ENCODE measurements at regions not wholly inside any gene's neighbourhood (a gene's known extent, or its start where the extent isn't known, plus 50 kb on each side); places are given as distances from the start of the nearest gene placed in this dataset.
"Not testable (repeated sequence)": the region's sequence is repeated elsewhere in the genome, so short reads cannot be mapped to it uniquely, and the experiment has no call there.

- no peaks in the 10 kb centered on the region for H3K4me1 ChIP-seq
- no peak overlapping the region for H3K4me3 ChIP-seq
- TF ChIP-seq, protein P1, sequence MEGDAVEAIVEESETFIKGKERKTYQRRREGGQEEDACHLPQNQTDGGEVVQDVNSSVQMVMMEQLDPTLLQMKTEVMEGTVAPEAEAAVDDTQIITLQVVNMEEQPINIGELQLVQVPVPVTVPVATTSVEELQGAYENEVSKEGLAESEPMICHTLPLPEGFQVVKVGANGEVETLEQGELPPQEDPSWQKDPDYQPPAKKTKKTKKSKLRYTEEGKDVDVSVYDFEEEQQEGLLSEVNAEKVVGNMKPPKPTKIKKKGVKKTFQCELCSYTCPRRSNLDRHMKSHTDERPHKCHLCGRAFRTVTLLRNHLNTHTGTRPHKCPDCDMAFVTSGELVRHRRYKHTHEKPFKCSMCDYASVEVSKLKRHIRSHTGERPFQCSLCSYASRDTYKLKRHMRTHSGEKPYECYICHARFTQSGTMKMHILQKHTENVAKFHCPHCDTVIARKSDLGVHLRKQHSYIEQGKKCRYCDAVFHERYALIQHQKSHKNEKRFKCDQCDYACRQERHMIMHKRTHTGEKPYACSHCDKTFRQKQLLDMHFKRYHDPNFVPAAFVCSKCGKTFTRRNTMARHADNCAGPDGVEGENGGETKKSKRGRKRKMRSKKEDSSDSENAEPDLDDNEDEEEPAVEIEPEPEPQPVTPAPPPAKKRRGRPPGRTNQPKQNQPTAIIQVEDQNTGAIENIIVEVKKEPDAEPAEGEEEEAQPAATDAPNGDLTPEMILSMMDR (IDR thresholded peaks at IDR 0.05), result no peak
- no peaks in the 10 kb centered on the region for H3K27me3 ChIP-seq
- intact Hi-C loops (cut with DNase I), result no loop called here
- peaks cover 0 to 7% (median 0%) of the 10 kb centered on the region in 11 donors for H3K9me3 ChIP-seq
- DNase-seq (no peak), ATAC-seq (no peak)
- H3K27ac ChIP-seq, result no peak overlapping the region
- no peaks in the 10 kb centered on the region for H3K36me3 ChIP-seq
- WGBS, 2 donors, result 79 to 82% methylated on average over 1 of the region's 1 CpG
Measured at GRCh38 chr3:4196506-4197147, 106.5 kb upstream of the SETMAR start.

DNA sequence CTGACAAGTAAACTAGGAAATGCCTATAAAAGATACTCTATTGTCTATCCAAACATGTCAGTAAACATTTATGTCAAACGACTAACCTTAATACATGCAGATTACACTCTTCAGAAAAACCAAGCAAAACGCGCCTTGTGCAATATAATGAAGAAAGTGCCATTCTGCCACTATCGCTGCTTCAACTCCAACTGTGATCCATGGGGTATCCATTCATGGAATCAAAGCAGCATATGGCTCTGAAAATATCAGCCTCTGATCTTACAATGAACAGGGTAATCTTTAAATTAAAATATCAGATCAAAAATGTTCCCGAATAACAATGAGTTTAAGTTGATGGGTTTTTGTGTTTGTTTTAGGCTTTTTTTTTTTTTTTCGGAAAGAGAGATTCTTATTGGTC lies 105.5 kb upstream of the SETMAR start:
- ATAC-seq, result no peak
- TF ChIP-seq, protein P1 (IDR thresholded peaks at IDR 0.05), result no peak
- WGBS, 2 donors, result 90 to 95% methylated on average over 6 of the region's 6 CpGs
- H3K36me3 ChIP-seq, result no peaks in the 10 kb centered on the region
- H3K27me3 ChIP-seq, result no peaks in the 10 kb centered on the region
- H3K27ac ChIP-seq, result no peak overlapping the region
- DNase-seq, result no peak
- intact Hi-C loops (cut with DNase I), result no loop called here
- H3K4me1 ChIP-seq, result no peaks in the 10 kb centered on the region
- H3K4me3 ChIP-seq, result no peak overlapping the region
- H3K9me3 ChIP-seq, result peaks cover 0 to 5% (median 0%) of the 10 kb centered on the region in 11 donors

DNA sequence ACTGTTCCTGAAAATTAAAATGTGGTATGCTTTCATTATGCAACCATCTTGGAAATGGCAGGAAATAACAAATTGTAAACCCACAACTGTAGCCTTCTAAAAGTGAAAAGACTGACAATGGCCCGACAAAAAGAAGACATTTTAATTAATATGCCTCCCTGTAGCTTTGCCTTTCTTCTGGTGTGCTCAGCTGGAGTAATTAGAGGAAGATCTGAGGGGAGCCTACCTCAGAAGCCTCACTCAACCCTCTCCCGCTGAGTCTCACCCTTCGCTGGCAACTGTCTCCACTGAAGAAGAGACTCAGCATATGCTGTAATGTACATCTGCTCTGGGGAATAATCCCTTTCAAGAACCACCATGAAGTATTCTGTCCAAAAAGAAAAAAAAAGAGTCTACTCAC lies 104.7 kb upstream of the SETMAR start:
- WGBS, 2 donors, result 88 to 92% methylated on average over 3 of the region's 3 CpGs
- intact Hi-C loops (cut with DNase I), result no loop called here
- no peaks in the 10 kb centered on the region for H3K27me3 ChIP-seq
- no peak for ATAC-seq
- TF ChIP-seq, protein P1 (IDR thresholded peaks at IDR 0.05), result no peak
- H3K4me1 ChIP-seq, result no peaks in the 10 kb centered on the region
- peaks cover 0 to 5% (median 0%) of the 10 kb centered on the region in 11 donors for H3K9me3 ChIP-seq
- H3K4me3 ChIP-seq, result no peak overlapping the region
- no peak for DNase-seq
- H3K27ac ChIP-seq, result no peak overlapping the region
- H3K36me3 ChIP-seq, result no peaks in the 10 kb centered on the region

GRCh38 chr3:4204776-4205175 lies 98.4 kb upstream of the SETMAR start:
- H3K27ac ChIP-seq; intact Hi-C loops (cut with DNase I); H3K4me3 ChIP-seq; H3K36me3 ChIP-seq; H3K9me3 ChIP-seq; ATAC-seq; DNase-seq; H3K4me1 ChIP-seq; H3K27me3 ChIP-seq: not testable (repeated sequence)

DNA sequence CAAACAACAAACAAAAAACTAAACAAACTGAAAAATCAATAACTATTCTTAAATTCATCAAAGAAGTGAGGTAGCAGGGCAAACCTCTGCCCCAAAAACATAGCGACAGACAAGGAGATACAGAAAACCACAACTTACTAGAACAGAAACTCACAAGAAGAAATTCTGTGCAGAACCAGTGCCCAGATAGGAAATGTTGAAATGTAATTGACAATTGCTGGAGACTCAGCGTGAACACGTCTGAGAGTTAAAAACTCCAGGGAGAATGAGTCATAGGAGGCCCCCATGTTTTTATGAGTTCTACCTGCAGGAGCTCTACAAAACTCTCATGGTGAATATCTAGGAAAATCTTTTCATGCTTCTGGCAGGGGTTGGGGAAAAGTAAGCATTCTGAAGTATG lies 95.5 kb upstream of the SETMAR start:
- H3K36me3 ChIP-seq, result no peaks in the 10 kb centered on the region
- intact Hi-C loops (cut with DNase I), result no loop called here
- TF ChIP-seq, protein P1 (IDR thresholded peaks at IDR 0.05), result no peak
- H3K9me3 ChIP-seq, result peaks cover 0 to 5% (median 0%) of the 10 kb centered on the region in 11 donors
- H3K4me1 ChIP-seq, result no peaks in the 10 kb centered on the region
- DNase-seq, result no peak
- no peak for ATAC-seq
- H3K27me3 ChIP-seq, result no peaks in the 10 kb centered on the region
- 46 to 50% methylated on average over 3 of the region's 3 CpGs for WGBS, 2 donors
- H3K4me3 ChIP-seq, result no peak overlapping the region
- H3K27ac ChIP-seq, result no peak overlapping the region
